Activated gamma-delta T cell treated with Interleukin-2 at 50 U/mL for 16 hours (primary cell): ENCODE measurements at regions not wholly inside any gene's neighbourhood (a gene's known extent, or its start where the extent isn't known, plus 50 kb on each side); places are given as distances from the start of the nearest gene placed in this dataset.
"Not testable (repeated sequence)": the region's sequence is repeated elsewhere in the genome, so short reads cannot be mapped to it uniquely, and the experiment has no call there.

Experiments
- DNase-seq: peaks from one replicate; pipeline ENCODE4 v3.0.0-alpha.2; 2020

DNA sequence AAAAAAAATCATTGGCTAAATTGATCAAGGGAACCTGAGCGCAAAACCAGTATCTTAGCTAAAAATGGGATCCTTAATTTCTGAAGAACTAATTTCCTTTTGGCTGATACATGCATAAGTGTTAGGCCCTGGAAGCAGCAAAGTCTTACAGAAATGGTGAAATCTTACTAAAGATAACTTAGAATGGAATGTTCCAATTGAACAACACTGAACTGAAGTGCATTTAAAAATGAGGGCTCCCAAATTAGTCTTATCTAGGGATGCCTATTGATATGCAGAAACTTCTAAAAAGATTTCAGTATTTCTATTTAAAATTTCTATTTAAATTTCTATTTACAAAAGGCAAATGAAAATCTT is 120.7 kb upstream of the BANK1 start:
- DNase-seq: no peak

GRCh38 chr4:101669138-101669831 is 121.2 kb upstream of the BANK1 start:
- no peak for DNase-seq

DNA sequence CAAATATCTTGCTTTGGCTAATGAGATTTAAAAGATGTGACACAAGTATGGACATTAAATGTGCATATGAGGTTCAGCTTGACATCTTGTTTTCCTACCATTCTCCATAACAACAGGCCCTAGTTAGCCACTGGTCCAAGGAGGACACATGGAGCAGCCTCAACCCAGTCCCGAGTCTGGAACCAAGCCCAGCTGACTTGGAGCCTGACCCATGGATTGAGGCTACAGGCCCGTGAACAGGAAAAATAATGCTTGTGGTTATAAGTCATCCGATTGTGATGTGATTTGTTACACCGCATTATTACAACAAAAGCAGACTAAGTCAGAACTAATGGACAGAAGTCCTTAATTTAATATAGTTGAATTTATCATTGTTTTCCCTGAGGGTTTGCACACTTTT is 123.2 kb upstream of the BANK1 start:
- DNase-seq: no peak

DNA sequence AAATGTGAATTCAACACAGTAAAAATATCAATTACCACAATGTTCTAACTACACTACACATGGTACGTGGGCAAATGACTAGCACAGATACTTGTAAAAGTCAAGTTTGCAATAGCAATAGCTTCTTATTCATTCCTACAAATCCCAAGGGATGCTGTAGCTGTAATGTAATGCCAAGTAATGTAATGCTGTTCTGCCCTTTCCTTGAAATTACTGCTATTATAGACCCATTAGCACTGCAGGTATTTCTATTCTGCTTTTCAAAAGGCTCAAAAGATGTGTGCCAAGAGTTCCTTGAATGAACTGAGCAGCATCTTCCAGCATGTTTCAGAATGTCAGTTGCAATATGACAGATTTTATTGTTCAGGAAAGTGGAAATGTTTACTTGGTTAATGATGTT is 129.9 kb upstream of the BANK1 start:
- no peak for DNase-seq

- no peak for DNase-seq
Observed at GRCh38 chr4:101655857-101656256, 134.7 kb upstream of the BANK1 start.

GRCh38 chr4:101655005-101655404 is 135.5 kb upstream of the BANK1 start:
- no peak for DNase-seq

GRCh38 chr4:101651778-101652177 is 138.8 kb upstream of the BANK1 start:
- no peak for DNase-seq

DNA sequence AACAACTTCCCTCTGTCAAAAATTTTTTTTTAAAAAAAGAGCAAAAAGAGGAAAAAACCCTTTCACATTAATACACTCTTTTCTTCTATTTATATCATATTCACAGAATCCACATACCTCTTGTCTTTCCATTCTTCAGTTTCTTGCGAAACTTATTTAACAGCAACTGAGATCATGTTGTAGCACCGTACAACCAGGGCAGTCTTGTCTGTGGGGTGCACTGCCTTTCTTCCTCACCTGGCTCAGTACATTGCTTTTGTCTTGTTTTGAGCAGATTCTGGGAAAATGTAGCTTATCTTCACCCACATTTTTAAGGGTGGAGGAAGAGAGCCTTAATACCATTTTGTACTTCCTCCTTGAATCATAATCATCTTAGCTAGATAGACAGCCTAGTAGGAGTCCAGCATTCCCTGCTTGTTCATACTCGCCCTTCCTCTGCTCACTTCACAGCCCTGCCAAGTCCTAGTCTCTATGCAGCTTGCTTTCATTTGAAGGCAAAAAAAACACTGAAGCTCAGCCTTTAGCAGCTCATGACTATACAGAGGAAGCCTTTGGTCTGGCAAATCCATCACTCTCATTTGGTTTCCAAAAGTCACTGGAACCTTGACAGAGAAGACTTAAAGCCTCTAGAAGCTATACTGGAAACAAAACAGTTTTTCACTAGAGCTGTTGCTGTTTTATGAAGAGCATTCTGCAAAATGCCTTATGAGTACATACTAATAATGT is 140.6 kb upstream of the BANK1 start:
- no peak for DNase-seq

DNA sequence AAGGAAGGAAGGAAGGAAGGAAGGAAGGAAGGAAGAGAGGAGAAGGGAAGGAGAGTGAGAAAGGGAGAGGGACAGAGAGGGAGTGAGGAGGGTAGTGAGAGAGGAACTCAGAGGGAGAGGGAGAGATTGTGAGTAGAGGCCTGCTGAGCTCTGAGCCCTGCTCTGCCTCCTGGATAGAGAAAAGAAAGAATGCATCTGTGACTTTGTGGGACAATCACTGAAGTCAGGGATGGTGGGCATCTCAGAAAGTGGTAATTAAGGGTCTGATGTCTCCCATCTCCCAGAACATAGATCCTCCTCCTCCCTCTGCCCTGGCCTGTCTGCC is 142.9 kb upstream of the BANK1 start:
- no peak for DNase-seq

- no peak for DNase-seq
Observed at GRCh38 chr4:101644516-101644915, 146.0 kb upstream of the BANK1 start.

DNA sequence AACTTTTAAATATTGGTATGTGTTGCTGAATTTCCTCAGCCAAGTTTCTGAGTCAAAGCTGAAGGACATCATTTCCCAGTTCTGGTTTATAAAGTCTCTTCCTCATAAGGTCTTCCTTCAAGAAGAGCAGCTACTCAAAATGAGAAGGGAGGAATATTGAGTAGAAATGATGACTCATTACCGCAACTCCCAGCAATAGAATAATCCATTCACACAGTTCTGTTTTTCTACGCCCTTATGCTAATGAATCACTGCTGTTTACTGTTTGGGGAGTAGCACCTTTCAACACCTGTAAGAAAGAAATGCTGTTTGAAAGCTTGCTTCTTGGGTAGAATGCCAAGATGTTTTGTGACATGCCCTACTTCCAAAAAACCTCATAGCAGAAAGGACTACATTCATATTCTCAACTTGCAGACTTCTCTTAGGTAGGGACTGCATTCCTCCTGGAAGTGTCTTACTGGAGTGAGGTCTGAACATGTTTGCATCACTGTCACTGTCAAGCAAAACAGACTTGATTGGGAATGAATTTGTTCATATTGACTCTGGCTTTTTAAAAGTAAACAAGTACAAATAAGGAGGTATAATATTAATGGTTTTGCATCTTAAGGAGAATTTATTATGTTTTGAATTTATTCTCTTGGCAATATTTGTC is 147.2 kb upstream of the BANK1 start:
- DNase-seq: no peak

DNA sequence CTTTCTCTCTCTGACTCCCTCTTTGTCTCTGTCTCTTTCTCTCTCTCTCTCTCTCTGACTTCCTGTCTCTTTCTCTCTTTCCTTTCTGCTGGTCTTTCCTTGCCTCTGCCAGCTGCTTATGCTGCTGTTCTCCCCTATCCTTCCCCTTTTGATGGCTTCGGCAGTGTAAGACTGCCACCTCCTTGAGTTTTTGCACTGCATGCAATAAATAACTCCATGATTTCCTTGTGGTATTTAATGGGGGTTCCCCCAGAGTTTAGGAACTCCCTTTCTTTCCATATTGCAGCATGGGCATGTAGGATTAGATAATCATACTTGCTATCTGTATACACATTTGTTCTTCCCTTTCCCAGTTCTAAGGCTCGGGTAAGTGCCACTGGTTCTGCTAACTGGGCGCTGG is 157.8 kb upstream of the BANK1 start:
- not testable (repeated sequence) for DNase-seq

DNA sequence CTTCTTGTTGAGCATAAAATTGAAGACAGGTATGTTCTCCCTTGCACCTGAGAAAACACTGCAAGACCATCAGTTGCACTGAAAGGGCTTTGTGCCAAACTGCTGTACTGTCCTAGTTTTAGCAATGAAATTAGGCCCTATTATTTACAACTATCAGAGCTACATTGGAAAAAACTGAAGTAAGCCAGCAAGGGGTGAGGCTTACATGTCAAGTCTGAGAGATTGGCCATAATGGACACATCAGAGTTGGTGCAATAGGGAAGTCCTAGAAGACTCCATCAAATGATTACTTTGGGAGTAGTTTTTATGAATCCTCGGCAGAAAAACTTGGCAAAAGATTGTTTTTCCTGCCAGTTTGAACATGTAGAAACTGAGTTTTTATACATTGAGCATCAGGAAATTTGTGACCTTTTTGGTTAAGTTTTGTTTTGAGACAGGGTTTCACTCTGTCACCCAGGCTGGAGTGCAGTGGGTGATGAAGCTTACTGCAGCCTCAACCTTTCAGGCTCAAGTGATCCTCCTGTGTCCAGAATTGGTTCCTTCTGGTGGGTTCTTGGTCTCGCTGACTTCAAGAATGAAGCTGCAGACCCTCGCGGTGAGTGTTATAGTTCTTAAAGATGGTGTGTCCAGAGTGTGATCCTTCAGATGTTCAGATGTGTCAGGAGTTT is 160.1 kb upstream of the BANK1 start:
- no peak for DNase-seq

DNA sequence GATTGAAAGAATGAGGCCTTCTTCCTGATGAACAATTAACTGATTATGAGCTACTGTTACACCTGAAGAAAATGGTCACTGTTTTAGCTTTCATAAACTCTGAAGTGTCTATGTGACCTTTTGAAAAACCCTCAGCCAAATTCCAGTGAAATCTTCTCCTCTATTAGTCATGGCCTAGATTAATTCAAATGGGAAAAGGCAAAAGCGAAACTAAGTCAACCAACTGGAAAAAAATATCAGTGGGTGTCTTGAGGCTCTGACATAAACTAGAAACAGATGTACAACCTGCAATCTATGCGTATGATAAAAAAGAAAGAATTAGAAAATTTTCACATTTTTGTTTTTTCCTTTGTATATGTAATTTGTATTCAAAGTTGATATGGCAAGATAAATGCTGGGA is 169.4 kb upstream of the BANK1 start:
- no peak for DNase-seq

DNA sequence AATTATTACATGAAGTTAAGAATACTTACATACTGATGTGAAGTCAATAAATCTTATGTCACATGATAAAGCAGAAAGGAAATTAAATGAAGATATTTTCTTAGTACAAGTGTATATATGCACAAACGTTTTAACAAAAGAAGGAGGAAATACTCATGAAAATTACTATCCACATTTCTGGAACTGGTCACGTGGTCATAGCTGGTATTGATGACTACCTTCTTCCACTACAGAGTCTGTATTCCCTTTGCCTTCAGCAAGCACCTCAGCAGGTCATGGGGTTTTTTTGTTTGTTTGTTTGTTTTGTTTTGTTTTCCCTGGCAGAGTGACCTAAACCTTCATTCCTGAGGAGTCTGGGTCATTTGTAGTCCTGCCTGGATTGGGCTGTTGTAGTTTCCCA is 174.9 kb upstream of the BANK1 start:
- DNase-seq: no peak

GRCh38 chr4:101606989-101607388 is 183.5 kb upstream of the BANK1 start:
- not testable (repeated sequence) for DNase-seq

DNA sequence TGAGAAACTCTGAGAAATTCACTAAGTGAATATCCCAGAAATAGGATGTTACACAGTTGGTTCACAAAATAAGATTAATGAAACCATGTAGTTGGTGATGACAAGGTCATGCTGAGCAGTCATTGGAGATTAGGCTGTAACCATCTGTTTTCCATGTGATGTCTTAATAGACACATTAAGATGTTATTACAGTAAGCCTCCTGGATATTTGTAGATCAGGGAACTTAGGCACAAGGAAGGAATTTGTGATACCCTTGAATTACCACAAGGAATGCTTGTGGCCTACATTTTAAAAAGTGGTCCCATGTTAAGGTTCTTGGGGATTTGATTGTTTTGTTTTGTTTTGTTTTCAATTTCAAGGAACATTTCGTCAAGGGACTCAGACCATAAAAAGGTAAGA is 185.6 kb upstream of the BANK1 start:
- no peak for DNase-seq

- DNase-seq: no peak
Observed at GRCh38 chr4:101600287-101600686, 190.2 kb upstream of the BANK1 start.

DNA sequence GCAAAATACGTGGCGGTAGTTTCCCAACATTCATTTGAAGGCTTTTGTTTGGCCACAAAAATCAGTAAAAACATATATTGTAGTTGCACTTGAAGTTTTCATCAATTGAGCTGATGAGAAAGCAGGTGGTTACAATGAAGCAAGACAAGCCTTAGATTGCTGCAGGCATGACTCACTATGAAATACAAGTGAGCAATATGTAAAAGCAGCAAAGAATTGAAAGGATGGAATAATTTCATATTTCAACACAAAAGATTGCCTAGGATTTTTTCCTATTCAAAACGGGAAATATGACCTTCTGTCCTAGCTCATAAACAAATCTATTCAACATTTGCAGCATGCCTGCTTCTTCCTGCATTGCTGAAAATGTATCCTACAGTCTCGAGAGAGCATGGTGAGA is 190.9 kb upstream of the BANK1 start:
- DNase-seq: no peak

DNA sequence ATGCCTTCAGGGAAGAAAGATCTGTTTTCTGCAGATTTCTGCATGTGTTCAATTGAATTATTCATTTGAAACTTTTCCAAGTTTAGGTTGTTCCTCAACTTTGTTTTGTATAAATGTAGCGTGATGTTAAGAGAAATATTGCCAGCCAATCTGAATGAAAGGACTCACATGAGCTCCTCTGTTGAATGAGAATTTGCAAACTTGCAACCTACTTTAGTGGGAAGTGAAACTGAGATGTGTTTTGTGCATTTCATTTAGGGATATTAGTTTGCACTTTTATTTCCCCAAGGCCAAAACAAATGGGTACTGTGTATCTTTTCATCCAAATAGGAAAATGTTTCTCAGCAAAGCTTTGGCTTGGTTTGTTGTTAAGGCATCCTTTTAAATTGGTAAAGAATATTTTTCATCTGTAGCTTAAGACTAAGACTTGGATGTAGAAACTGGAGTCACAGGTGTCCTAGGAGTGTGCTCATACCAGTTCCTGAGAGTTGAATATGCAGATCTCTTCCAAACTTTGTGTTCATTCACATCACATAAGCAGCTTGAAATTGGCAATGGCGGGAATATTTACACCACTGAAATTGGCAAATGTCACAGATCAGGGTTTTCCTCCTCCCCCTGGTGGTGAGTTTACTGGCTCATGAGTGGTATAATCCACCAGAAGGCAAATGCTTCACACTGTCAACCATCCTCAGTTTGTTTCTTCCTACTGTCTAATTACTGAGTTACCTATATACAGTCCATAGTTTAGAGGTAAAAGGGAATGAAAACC is 193.6 kb upstream of the BANK1 start:
- peak; percentile 31 for DNase-seq

GRCh38 chr4:101594588-101594987 is 195.9 kb upstream of the BANK1 start:
- no peak for DNase-seq

DNA sequence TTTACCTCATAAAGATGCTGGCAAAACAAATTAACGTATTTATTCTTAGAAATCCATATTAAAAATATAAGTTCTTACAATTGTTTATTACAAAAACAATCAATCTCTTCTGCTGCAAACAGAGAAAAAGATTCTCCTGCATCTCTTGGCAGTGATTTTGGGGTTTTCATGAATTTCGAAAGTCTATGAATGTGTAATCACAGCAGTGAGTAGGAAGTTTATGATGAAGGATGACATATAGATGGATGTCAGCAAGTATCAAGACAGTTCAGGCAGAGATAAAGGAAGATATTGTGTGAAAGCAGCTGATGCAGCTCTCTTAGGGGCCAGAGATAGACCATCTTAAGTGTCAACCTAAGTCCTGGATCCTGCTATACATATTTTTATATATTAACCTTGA is 196.9 kb upstream of the BANK1 start:
- no peak for DNase-seq

DNA sequence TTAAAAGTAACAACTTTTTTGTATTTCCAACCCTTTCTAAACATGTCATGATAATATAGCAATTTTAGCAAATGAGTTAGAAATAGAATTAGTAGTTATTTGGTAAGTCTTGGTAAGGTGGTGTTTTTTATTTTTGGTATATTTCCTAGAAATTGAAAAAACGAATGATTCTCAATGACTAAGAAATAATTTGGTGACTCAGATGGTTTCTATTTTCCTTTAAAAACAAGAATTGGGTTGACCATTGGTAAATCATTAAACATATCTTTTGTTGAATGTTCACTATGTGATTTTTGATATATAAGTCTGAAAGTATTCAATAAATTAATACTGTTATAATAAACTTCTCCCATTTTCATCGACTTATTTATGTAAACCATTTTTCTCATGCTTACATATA is 206.2 kb upstream of the BANK1 start:
- no peak for DNase-seq
